ENCODE measurements at regions not wholly inside any gene's neighbourhood (a gene's known extent, or its start where the extent isn't known, plus 50 kb on each side); places are given as distances from the start of the nearest gene placed in this dataset.
A peak's percentile ranks its signal among the peaks of the same experiment; 100 is the strongest.

DNA sequence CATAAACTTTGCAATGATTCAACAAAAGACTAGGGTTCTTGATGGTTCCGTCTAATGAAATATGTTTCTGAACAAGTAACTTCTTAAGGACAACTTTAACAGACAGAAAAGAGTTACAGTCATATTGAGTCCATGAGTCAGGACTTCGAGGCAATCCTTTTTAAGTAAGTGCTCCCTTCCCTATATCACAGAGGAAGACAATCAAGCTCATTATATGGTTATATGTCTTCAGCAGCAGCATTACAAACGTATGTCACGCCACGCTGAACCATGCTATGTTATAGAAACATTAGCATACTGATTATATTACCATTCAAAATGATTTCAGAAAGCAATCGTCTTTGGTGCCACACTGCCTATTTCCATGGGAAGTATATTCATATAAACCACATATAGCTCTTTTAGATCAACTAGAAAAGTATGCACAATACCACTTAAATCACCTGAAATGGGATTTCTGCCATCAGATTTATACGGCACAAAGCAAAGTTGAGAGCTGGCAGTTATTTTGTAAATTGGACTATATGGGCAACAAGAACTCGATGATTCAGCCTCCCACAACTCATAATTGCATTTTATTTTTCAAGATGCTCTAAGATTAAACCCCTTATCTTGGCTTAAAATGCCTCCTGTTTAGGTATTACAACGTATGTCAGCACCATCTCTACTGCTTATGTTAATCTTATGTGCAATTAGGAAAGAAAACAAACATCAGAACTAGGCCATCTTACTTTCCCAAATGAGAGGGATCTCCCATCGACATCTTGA, 111.3 kb upstream of the SAMSN1 start (continued):
- TF ChIP-seq NFIC (IDR thresholded peaks at IDR 0.05) (0 out of 2 replicates have a peak, but pooled peaks have one; percentile 10), HES1 (IDR thresholded peaks at IDR 0.05; ENCODE audit: low read depth) (no peak), HLTF (IDR thresholded peaks at IDR 0.05) (no peak), KDM1A (IDR thresholded peaks at IDR 0.05) (peak; percentile 39 to 53; a peak in 1 of 4 replicates), ZC3H4 (CRISPR knock-in tag; IDR thresholded peaks at IDR 0.05; ENCODE audit: borderline replicate concordance) (no peak), NR0B1 (IDR thresholded peaks at IDR 0.05; ENCODE audit: partially characterized antibody) (no peak), SMARCE1 (IDR thresholded peaks at IDR 0.05) (peak; percentile 50; the same call in 1 of the 2 replicates), PHF21A (IDR thresholded peaks at IDR 0.05; ENCODE audit: borderline replicate concordance, low read depth) (no peak), MCM5 (IDR thresholded peaks at IDR 0.05; ENCODE audit: low read depth) (no peak), TSHZ1 (CRISPR knock-in tag; IDR thresholded peaks at IDR 0.05) (no peak), MEIS2 (IDR thresholded peaks at IDR 0.05; ENCODE audit: partially characterized antibody) (peak; percentile 42)
- TF ChIP-seq, protein P1, sequence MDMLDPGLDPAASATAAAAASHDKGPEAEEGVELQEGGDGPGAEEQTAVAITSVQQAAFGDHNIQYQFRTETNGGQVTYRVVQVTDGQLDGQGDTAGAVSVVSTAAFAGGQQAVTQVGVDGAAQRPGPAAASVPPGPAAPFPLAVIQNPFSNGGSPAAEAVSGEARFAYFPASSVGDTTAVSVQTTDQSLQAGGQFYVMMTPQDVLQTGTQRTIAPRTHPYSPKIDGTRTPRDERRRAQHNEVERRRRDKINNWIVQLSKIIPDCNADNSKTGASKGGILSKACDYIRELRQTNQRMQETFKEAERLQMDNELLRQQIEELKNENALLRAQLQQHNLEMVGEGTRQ (CRISPR knock-in tag; IDR thresholded peaks at IDR 0.05): no peak
- TF ChIP-seq, protein P2, sequence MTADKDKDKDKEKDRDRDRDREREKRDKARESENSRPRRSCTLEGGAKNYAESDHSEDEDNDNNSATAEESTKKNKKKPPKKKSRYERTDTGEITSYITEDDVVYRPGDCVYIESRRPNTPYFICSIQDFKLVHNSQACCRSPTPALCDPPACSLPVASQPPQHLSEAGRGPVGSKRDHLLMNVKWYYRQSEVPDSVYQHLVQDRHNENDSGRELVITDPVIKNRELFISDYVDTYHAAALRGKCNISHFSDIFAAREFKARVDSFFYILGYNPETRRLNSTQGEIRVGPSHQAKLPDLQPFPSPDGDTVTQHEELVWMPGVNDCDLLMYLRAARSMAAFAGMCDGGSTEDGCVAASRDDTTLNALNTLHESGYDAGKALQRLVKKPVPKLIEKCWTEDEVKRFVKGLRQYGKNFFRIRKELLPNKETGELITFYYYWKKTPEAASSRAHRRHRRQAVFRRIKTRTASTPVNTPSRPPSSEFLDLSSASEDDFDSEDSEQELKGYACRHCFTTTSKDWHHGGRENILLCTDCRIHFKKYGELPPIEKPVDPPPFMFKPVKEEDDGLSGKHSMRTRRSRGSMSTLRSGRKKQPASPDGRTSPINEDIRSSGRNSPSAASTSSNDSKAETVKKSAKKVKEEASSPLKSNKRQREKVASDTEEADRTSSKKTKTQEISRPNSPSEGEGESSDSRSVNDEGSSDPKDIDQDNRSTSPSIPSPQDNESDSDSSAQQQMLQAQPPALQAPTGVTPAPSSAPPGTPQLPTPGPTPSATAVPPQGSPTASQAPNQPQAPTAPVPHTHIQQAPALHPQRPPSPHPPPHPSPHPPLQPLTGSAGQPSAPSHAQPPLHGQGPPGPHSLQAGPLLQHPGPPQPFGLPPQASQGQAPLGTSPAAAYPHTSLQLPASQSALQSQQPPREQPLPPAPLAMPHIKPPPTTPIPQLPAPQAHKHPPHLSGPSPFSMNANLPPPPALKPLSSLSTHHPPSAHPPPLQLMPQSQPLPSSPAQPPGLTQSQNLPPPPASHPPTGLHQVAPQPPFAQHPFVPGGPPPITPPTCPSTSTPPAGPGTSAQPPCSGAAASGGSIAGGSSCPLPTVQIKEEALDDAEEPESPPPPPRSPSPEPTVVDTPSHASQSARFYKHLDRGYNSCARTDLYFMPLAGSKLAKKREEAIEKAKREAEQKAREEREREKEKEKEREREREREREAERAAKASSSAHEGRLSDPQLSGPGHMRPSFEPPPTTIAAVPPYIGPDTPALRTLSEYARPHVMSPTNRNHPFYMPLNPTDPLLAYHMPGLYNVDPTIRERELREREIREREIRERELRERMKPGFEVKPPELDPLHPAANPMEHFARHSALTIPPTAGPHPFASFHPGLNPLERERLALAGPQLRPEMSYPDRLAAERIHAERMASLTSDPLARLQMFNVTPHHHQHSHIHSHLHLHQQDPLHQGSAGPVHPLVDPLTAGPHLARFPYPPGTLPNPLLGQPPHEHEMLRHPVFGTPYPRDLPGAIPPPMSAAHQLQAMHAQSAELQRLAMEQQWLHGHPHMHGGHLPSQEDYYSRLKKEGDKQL (CRISPR knock-in tag; IDR thresholded peaks at IDR 0.05; ENCODE audit: borderline replicate concordance): no peak
- TF ChIP-seq, protein P3, sequence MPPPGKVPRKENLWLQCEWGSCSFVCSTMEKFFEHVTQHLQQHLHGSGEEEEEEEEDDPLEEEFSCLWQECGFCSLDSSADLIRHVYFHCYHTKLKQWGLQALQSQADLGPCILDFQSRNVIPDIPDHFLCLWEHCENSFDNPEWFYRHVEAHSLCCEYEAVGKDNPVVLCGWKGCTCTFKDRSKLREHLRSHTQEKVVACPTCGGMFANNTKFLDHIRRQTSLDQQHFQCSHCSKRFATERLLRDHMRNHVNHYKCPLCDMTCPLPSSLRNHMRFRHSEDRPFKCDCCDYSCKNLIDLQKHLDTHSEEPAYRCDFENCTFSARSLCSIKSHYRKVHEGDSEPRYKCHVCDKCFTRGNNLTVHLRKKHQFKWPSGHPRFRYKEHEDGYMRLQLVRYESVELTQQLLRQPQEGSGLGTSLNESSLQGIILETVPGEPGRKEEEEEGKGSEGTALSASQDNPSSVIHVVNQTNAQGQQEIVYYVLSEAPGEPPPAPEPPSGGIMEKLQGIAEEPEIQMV (tag; conservative IDR thresholded peaks at IDR 0.05; ENCODE audit: low read depth): no peak

All from K562 (cell line).